ENCODE measurements at regions not wholly inside any gene's neighbourhood (a gene's known extent, or its start where the extent isn't known, plus 50 kb on each side); places are given as distances from the start of the nearest gene placed in this dataset.

GRCh38 chr16:55051571-55052347 is 121.1 kb downstream of the IRX5 start:
- no peak for DNase-seq (ENCODE audit: low read depth)
- TF ChIP-seq CTCF (IDR thresholded peaks at IDR 0.05; ENCODE audit: low read depth, low read length, missing control alignments): no peak
- H3K4me3 ChIP-seq (ENCODE audit: low read depth, low read length): no peak overlapping the region

GRCh38 chr16:55052348-55052734 is 121.7 kb downstream of the IRX5 start:
- DNase-seq (ENCODE audit: low read depth): no peak
- no peak for TF ChIP-seq CTCF (IDR thresholded peaks at IDR 0.05; ENCODE audit: low read depth, low read length, missing control alignments)
- H3K4me3 ChIP-seq (ENCODE audit: low read depth, low read length): no peak overlapping the region

GRCh38 chr16:55052741-55053415 is 122.2 kb downstream of the IRX5 start:
- no peak for TF ChIP-seq CTCF (IDR thresholded peaks at IDR 0.05; ENCODE audit: low read depth, low read length, missing control alignments)
- DNase-seq (ENCODE audit: low read depth): no peak

GRCh38 chr16:55055262-55055661 is 124.6 kb downstream of the IRX5 start:
- no peak for TF ChIP-seq CTCF (IDR thresholded peaks at IDR 0.05; ENCODE audit: low read depth, low read length, missing control alignments)
- no peak overlapping the region for H3K4me3 ChIP-seq (ENCODE audit: low read depth, low read length)
- no peak for DNase-seq (ENCODE audit: low read depth)

More at GRCh38 chr16:55052741-55053415, 122.2 kb downstream of the IRX5 start:
- H3K4me3 ChIP-seq (ENCODE audit: low read depth, low read length): no peak overlapping the region

GRCh38 chr16:55056585-55057401 is 126.1 kb downstream of the IRX5 start:
- H3K4me3 ChIP-seq (ENCODE audit: low read depth, low read length): no peak overlapping the region
- no peak for TF ChIP-seq CTCF (IDR thresholded peaks at IDR 0.05; ENCODE audit: low read depth, low read length, missing control alignments)
- no peak for DNase-seq (ENCODE audit: low read depth)

GRCh38 chr16:55057866-55058265 is 127.2 kb downstream of the IRX5 start:
- no peak for TF ChIP-seq CTCF (IDR thresholded peaks at IDR 0.05; ENCODE audit: low read depth, low read length, missing control alignments)
- DNase-seq (ENCODE audit: low read depth): no peak
- H3K4me3 ChIP-seq (ENCODE audit: low read depth, low read length): no peak overlapping the region

Data from GM12864 (cell line).